ENCODE measurements at regions not wholly inside any gene's neighbourhood (a gene's known extent, or its start where the extent isn't known, plus 50 kb on each side); places are given as distances from the start of the nearest gene placed in this dataset.

- TF ChIP-seq ZNF841 (CRISPR knock-in tag; IDR thresholded peaks at IDR 0.05; ENCODE audit: borderline replicate concordance) (no peak), MZF1 (CRISPR knock-in tag; IDR thresholded peaks at IDR 0.05; ENCODE audit: borderline replicate concordance) (no peak), SP2 (CRISPR knock-in tag; IDR thresholded peaks at IDR 0.05) (no peak), ZNF713 (CRISPR knock-in tag; IDR thresholded peaks at IDR 0.05) (0 out of 2 replicates have a peak, but pooled peaks have one; percentile 72), NR2F2 (IDR thresholded peaks at IDR 0.05; ENCODE audit: borderline replicate concordance, low read depth) (no peak)
These were observed 87.6 kb upstream of the EGLN3 start (continued) for GRCh38 chr14:34038358-34039057.

GRCh38 chr14:34036319-34036766, 85.5 kb upstream of the EGLN3 start:
- Histone ChIP-seq H4K20me1 (ENCODE audit: insufficient read depth, low read length) (no peaks in the 10 kb centered on the region), H3K9me3 (ENCODE audit: low read length) (no peaks in the 10 kb centered on the region), H3K27ac (ENCODE audit: extremely low read length, insufficient read depth, low read length) (peak overlapping the region; percentile 78), H2AFZ (ENCODE audit: low read length) (no peak overlapping the region), H3K9ac (ENCODE audit: insufficient read depth, low read depth, low read length) (peak overlapping the region; percentile 64; the same call in 1 of the 2 replicates), H3K4me3 (replicated peaks in 1 of 3; ENCODE audit: insufficient read depth in 1 of 3, low read depth in 2 of 3, low read length in 3 of 3) (peak overlapping the region in 1 of 3 experiments; percentile 65; a peak in 1 of 6 replicates), H3K4me1 (ENCODE audit: insufficient read depth, low read length) (peaks cover 88% of the 10 kb centered on the region), H3K36me3 (replicated peaks in 1 of 2; ENCODE audit: control insufficient read depth in 1 of 2, insufficient read depth in 2 of 2, low read length in 2 of 2) (no peaks in the 10 kb centered on the region), H3K4me2 (ENCODE audit: low read depth, low read length) (peak overlapping the region; percentile 72), H3K79me2 (ENCODE audit: insufficient read depth, low read length) (no peaks in the 10 kb centered on the region), H3K27me3 (ENCODE audit: control insufficient read depth in 1 of 2, insufficient read depth in 2 of 2, low read length in 2 of 2) (no peaks in the 10 kb centered on the region)
- ChIA-PET POLR2A (interaction anchor here (1.2 to 5.3 kb wide), 7 partner anchors 7 to 62 kb away, joined by 4 to 72 read pairs (median 10); no protein-coding TSS in a partner anchor), CTCF (ENCODE audit: low intra/inter-chr PET ratio, low total read pairs) (no interaction called here)
- no peak for FAIRE-seq
- no TSS peak for BruUV-seq (replicated peaks)
- WGBS (ENCODE audit: low lambda C conversion rate): 95% methylated on average over 2 of the region's 2 CpGs
- in situ Hi-C loops (cut with HindIII; ENCODE audit: extremely low pct_ligation_motif_present, low pct_unique_long_range_greater_than_20kb): loop anchor here (25.0 kb wide), 1 partner anchor 426 kb away; the partner anchor contains the start of gene SPTSSA
- intact Hi-C loops (cut with micrococcal nuclease; ENCODE audit: unreplicated experiment): no loop called here
- no peak for DNase-seq (ENCODE audit: low spot score)
- ATAC-seq: no peak
- no peak for TF ChIP-seq NFE2L2 (IDR thresholded peaks at IDR 0.05; ENCODE audit: low read length)
- no peak for TF ChIP-seq ZSCAN20 (CRISPR knock-in tag; IDR thresholded peaks at IDR 0.05; ENCODE audit: borderline replicate concordance)
- no peak for TF ChIP-seq ZNF17 (CRISPR knock-in tag; IDR thresholded peaks at IDR 0.05)
- no peak for TF ChIP-seq ASH2L (IDR thresholded peaks at IDR 0.05; ENCODE audit: insufficient read length, low read depth, low read length)
- no peak for TF ChIP-seq NFIC (IDR thresholded peaks at IDR 0.05; ENCODE audit: low read length)
- peak; percentile 64; the same call in 1 of the 2 replicates for TF ChIP-seq HDAC2 (CRISPR knock-in tag; IDR thresholded peaks at IDR 0.05)
- no peak; the same call in 1 of the 2 replicates for TF ChIP-seq ZNF709 (CRISPR knock-in tag; IDR thresholded peaks at IDR 0.05)
- no peak for TF ChIP-seq ZNF282 (IDR thresholded peaks at IDR 0.05; ENCODE audit: partially characterized antibody)
- no peak for TF ChIP-seq SPEN (CRISPR knock-in tag; IDR thresholded peaks at IDR 0.05; ENCODE audit: low read depth)
- no peak for TF ChIP-seq PRDM4 (CRISPR knock-in tag; IDR thresholded peaks at IDR 0.05; ENCODE audit: borderline replicate concordance)
- no peak for TF ChIP-seq ZNF101 (CRISPR knock-in tag; IDR thresholded peaks at IDR 0.05; ENCODE audit: borderline replicate concordance, low read depth)
- no peak for TF ChIP-seq ZNF749 (CRISPR knock-in tag; IDR thresholded peaks at IDR 0.05; ENCODE audit: borderline replicate concordance)
- no peak for TF ChIP-seq ZNF781 (CRISPR knock-in tag; IDR thresholded peaks at IDR 0.05; ENCODE audit: borderline replicate concordance, not compliant biosample characterization)
- TF ChIP-seq ZGPAT (CRISPR knock-in tag; IDR thresholded peaks at IDR 0.05): no peak

Data from HepG2 (cell line).